CD4-positive, alpha-beta T cell treated with Interleukin-15 for 1 hour (primary cell): ENCODE measurements at regions not wholly inside any gene's neighbourhood (a gene's known extent, or its start where the extent isn't known, plus 50 kb on each side); places are given as distances from the start of the nearest gene placed in this dataset.
"Not testable (repeated sequence)": the region's sequence is repeated elsewhere in the genome, so short reads cannot be mapped to it uniquely, and the experiment has no call there.

Experiments
- DNase-seq: peaks from one replicate; pipeline ENCODE4 v3.0.0-alpha.2; 2020

DNA sequence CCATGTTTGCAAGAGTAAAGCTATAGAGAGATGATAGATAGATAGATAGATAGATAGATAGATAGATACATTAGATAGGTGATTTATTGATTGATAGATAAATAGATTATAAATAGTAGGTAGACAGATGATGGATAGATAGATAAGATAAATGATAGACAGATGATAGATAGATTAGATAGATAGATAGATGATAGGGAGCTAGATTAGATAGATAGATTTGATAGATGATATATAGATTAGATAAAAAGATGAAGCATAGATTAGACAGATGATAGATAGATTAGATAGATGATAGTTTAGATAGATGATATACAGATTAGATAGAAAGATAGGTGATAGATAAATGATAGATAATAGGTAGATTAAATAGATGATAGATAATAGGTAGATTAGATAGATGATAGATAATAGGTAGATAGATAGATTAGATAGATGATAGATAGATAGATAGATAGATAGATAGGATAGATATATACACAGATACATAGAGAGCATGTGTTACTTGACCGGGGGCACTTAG is 243.3 kb upstream of the FOXK1 start:
- DNase-seq = no peak

DNA sequence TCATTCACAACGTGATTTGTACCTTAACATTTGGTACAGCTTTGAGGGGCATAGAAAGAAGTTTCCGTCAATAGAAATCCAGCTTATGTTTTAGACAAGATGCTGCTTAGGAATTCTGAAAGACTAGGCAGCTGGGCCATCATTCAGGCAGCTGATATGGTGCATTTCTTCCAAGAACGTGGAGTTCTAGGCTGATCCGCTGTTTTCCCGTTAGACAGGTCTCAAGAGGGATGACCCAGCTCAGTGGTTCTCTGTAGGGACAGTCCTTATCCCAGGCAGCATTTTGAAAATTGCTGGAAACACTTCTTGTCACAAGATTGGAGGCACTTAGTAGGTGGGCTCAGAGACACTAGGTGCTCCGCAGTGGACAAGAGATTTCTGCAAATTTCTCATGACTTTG is 242.7 kb upstream of the FOXK1 start:
- no peak for DNase-seq

DNA sequence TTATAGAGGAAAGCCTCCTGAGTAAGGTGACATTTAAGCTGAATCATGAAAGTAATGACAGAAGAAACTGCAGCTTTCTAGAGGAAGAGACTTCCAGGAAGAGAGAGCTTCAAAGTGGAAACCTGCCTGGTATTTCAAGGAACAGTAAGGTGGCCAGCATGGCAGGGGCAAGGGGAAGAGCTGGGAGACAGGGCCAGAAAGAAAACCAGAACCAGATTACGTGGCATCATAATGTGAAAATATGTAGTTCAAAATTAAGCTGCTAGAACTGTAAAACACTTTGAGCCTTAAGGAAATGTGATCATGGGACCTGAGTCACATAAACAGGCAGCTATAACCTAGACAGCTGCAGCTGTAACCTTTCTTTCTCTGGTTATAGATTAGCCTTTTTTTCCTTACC is 238.0 kb upstream of the FOXK1 start:
- no peak for DNase-seq

DNA sequence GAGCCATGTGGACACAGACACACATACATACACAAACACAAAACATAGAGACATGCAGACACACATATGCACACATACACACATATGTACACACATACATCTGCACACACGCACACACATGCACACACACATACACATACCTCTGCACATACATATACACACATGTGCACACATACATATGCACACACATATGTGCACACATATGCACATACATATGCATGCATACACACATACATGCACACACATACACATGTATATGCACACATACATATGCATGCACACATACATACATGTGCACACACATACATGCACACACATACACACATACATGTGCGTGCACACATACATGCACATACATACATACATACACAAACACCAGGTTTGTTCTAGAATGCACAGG is 236.3 kb upstream of the FOXK1 start:
- DNase-seq = no peak

DNA sequence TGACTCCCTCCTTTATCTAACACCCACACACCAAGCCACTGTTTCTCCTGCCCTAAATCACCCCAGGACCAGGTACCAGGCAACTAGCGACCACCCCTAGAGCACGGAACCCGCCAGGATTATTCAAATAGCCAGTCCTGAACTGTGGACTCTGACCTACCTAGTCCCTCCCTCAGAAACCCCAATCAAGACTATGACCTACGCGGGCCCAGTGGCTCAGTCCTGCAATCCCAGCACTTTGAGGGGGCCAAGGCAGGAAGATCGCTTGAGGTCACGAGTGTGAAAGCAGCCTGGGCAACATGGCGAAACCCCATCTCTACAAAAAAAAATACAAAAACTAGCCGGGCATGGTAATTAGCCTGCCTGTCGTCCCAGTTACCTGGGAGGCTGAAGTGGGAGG is 232.8 kb upstream of the FOXK1 start:
- DNase-seq = no peak

DNA sequence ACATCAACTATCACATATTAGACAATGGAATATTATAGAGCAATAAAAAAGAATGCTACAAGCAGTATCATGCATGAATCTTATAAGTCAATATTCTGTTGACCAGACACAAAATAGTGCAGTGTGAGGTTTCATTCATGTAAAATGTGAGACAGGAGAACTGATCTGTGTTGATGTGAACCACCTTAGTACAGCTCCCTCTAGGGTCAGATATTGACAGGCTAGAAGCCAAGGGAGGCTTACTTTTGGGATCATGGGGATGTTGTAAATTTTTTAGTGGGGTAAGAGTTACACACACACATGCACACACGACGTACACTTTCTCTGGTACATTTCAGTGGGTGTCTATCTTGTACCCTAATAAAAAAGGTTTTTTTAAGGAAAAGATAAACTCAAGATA is 231.6 kb upstream of the FOXK1 start:
- no peak for DNase-seq

DNA sequence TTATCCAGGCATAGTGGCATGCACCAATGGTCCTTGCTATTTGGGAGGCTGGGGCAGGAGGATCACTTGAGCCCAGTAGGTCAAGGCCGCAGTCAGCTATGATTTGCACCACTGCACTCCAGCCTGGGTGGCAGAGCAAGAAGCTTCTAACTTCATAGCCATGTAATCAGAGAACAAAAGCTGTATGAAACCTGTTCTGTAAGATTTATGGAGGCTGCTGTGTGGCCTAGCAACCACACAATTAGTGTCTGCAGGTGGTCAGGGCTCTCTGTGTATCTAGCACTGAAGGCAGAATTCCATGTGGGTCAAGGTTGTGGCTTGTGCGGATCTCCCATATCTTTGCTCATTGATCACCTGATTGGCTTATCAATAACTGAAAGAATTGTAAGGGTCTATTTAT is 221.5 kb upstream of the FOXK1 start:
- DNase-seq = no peak

DNA sequence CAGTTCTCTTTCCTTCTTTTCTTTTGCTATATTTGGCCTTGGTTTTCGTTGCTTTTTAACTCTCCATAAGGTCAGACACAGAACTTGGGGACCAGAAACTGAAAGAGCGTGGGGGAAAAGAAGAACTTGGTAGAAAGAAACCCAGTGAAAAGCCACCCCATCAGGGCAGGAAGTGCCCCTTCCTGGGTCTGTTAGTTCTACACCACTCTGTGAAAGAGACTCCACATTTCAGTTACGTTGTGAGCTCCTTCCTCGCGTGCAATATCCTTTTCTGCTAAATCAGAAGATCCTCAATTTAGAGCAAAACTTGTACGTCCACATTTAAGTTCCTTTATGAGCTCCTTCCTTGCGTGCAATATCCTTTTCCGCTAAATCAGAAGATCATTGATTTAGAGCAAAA is 220.6 kb upstream of the FOXK1 start:
- DNase-seq = no peak

DNA sequence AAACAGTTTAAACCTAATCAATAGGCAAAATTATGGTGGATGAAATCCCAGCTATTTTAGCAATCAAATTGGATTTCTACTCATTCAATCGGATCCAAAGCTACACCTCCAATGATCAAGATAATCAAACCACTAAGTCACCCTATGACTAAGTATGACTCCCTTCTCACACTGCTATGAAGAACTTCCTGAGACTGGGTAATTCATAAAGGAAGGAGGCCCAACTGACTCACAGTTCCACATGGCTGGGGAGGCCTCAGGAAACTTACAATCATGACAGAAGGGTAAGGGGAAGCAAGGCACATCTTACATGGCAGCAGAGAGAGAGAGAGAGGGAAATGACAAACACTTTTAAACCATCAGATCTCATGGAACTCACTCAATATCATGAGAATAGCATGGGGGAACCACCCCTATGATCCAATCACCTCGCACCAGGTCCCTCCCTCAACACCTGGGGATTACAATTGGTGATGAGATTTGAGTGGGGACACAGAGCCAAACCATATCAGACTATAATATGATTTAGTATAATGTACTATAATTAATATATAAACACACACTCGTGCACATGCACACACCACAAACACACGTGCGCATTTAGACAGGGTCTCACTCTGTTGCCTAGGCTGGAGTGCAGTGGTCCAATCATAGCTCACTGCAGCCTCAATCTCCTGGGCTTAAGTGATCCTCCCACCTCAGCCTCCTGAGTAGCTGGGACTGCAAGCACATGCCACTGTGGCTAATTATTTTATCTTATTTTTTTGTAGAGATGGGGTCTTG is 213.6 kb upstream of the FOXK1 start:
- no peak for DNase-seq

DNA sequence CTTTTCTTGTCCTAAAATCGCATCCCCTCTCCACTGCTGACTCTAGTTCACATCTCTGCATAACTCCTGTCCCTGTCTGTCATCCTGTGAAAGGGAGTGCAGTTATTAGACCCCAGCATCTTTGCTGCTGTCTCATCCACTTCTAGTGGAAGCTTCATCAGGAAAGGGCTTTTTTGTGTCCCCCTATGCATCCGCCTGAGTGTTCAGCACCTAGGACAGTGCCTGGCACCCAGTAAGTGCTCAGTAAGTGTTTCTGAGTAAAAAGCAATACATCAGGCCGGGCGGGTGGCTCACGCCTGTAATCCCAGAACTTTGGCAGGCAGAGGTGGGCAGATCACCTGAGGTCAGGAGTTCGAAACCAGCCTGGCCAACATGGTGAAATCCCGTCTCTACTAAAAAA is 211.8 kb upstream of the FOXK1 start:
- no peak for DNase-seq

DNA sequence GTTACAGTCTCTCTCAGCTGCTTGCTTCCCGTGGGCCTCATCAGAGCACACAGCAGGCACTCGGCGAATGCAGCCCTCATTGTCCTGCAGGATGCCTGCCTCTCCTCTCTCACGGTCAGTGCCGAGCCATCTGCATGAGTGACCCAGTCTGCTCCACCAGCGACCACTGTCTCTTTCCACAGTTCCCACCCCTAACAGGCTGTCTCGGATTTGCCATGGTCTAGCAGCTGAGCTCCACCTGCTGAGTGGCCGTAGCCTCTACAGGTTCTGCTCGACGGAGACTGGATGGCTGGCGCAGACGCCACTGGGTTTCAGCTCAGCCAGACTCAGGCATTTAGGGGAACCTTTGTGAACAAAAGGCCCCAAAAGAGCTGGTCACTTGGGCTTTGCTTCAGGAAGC is 209.4 kb upstream of the FOXK1 start:
- DNase-seq = no peak

DNA sequence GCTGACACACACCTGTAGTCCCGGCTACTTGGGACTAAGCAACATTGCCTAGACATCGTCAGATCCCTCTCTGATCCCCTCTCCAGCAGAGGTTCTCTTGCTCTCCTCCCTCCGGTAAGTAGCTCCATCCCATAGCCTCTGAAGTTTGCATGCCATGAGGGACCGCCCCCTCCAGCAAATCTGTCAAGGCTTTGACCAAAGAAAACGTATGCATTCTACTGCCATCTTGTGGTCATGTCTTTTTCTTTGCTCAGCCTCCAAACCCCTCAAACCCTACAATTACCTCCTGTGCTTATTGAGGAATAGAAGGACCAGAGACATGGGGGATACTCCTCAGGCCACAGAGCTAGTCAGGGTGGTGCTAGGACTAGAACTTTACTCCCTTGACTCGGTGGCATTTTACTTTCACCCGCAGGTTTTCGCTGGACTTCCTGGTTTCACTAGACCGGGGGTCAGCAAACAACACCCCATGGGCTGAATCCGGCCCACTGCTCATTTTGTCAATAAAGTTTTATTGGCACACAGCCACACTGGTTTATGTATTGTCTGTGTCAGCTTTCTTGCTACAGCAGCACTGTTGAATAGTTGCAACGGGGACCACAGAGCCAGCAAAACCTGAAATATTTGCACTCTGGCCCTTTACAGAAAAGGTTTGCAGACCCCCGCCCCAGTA is 202.6 kb upstream of the FOXK1 start:
- DNase-seq = no peak

DNA sequence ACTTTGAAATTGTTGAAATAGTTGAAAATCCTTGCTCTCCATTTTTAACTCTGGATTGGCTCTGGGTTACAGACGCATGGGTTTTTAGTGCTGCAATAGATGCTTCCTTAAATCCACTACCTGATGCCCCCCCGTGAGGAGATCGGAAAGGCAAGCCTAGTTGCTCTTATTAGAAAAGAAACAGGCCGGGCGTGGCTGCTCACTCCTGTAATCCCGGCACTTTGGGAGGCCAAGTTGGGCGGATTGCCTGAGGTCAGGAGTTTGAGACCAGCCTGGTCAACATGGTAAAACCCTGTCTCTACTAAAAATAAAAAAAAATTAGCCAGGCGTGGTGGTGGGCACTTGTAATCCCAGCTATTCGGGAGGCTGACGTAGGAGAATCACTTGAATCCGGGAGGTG is 202.0 kb upstream of the FOXK1 start:
- DNase-seq = not testable (repeated sequence)

DNA sequence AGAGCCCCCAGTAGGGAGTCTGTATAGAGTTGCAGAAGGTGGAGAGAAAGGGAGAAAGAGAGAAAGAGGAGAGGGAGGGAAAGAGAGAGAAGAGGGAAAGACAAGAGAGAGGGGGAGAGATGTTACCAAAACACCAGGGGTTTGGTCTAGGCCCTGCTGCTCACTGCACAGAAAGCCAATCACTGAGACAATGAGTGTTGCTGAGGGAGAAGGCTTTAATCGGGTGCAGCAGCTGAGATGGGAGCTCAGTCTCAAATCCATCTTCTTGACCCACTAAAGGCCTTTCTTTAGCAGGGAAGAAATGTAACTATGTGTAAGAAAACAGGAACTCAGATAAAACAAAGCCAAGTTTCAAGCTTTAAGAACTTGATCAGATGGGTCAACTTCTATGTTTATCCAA is 198.2 kb upstream of the FOXK1 start:
- DNase-seq = no peak

DNA sequence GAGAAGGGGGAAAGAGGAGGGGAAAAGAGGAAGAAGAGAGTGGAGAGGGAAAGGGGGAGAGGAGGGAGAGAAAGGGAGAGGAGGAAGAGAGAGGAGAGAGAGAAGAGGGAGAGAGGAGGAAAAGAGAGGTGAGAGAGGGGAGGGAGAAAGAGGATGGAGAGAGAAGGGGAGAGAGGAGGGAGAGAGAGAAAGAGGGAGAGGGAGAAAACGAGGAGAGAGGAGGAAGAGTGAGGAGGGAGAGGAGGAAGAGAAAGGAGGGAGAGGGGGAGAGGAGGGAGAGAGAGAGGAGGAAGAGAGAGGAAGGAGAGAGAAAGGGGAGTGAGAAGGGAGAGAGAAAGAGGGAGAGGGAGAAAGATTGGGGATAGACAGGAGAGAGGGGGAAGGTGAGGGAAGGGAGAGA is 197.6 kb upstream of the FOXK1 start:
- DNase-seq = no peak

DNA sequence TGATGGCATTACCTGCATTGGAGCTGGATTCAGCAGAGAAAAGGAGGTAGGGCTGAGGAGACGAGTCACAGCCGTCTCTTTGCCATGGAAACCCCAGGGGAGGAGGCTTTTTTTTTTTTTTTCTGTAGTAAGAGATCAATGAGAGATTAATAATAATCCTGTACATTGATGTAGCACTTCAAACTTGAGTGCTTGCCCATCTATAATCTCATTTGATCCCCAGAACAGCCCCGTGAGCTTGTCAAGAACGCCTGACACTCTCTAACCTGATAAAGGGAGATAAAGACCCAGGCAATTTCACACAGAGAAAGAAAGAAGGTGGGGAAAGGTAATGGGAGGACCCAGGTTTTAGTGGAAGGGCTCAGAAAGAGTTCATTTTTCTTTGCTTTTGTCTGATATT is 195.2 kb upstream of the FOXK1 start:
- no peak for DNase-seq

DNA sequence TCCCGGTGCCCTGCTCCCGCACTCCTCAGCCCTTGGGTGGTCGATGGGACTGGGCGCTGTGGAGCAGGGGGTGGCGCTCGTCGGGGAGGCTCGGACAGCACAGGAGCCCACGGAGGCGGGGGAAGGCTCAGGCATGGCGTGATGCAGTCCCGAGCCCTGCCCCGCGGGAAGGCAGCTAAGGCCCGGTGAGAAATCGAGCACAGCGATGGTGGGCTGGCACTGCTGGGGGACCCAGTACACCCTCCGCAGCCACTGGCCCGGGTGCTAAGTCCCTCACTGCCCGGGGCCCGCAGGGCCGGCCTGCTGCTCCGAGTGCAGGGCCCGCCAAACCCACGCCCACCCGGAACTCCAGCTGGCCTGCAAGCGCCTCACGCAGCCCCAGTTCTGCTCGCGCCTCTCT is 185.2 kb upstream of the FOXK1 start:
- not testable (repeated sequence) for DNase-seq

DNA sequence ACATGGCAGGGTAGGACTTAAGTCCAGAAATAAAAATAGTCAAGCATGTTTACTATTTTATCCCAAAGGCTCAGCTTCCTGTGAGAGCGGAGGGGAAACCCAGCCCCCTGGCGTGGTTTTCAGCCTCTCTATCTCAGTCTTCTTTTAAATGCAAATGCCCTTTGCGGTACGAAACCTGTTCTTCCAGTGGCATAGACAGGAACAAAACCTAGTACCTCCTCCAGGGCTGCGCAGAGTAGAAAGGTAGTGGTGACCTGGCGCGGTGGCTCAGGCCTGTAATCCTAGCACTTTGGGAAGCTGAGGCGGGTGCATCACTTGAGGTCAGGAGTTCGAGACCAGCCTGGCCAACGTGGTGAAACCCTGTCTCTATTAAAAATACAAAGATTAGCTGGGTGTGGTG is 181.3 kb upstream of the FOXK1 start:
- DNase-seq = no peak

DNA sequence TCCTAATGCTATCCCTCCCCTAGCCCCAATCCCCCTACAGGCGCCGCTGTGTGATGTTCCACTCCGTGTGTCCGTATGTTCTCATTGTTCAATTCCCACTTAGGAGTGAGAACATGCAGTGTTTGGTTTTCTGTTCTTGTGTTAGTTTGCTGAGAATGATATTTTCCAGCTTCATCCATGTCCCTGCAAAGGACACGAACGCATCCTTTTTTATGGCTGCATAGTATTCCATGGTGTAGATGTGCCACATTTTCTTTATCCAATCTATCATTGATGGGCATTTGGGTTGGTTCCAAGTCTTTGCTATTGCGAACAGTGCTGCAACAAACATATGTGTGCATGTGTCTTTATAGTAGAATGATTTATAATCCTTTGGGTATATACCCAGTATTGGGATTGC is 174.2 kb upstream of the FOXK1 start:
- DNase-seq = not testable (repeated sequence)

DNA sequence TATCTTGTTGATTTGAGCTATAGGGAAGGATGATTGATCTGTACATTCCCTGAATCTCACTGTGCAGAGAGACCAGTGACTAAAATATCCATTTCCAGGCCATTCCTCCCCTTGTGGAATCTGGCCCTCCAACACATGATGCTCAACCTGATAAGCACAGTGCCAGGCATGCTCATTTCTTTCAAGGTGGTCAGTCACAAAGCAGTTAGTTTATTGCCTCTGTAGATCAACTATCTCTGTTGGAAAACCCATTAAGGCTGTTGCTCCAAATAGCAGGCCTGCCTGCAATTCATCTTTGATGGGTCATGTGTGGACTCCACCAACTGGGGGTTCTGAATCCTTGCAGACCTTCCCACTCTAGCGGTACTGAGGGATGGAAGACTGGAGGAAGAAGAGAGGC is 168.6 kb upstream of the FOXK1 start:
- DNase-seq = no peak

DNA sequence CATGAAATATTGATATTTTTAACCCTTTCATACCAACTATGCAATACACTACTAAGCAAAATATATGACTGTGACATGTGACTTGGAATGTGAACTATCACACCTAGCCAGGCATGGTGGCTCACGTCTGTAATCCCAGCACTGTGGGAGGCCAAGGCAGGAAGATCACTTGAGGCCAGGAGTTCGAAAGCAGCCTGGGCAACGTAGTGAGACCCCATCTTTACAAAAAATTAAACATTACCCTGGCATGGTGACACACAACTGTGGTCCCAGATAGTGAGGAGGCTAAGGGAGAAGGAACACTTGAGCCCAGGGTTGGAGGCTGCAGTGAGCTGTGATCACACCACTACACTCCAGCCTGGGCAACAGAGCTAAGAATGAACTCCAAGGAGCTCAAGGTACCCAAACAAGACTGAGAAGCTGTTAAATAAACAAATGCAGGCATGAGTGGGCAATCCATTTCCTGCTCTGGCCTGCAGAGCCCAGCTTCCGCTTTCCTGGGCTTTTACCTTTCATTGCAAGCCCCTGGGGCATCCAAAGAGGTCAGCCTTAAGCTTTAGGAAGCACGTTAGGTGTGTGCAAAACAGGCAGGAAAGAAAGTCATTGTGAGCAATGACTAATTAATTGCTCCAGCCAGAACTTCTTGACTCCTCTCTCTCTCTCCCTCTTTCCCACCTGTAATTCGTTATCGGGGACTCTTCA is 162.1 kb upstream of the FOXK1 start:
- DNase-seq = no peak

DNA sequence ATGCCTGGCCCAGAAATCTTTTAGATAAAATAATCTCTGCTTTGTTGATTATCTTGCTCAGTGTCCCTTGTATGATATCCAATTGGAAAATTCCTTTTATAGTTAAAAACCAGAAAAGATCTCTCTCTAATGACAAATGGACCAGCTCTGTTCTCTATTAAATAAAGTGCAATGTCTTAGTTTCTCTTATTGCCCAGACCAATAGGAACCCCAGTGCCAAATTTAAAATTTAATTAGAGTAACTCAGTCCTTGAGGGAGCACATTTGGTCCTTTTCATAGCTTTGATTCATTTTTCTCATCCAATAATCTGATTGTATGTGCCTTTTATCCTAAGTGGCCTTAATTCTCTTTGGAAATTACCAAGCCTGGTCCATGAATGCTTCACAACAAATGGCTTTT is 158.9 kb upstream of the FOXK1 start:
- no peak for DNase-seq

DNA sequence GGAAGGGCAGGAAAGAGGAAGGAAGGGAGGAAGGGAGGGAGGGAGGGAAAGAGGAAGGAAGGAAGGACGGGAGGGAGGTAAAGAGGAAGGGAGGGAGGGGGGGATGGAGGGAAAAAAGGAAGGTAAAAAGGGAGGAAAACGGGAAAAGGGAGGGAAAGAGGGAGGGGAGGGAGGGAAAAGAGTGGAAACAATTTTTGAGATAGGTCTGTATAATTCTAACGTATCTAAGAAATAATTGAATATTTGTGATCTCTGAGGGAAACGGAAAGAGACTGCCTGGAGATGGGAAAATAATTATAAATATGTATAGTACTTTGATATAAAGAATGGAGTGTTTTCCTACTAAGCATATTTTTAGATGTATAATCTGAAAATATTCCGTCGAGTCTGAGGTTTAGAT is 158.2 kb upstream of the FOXK1 start:
- DNase-seq = no peak

DNA sequence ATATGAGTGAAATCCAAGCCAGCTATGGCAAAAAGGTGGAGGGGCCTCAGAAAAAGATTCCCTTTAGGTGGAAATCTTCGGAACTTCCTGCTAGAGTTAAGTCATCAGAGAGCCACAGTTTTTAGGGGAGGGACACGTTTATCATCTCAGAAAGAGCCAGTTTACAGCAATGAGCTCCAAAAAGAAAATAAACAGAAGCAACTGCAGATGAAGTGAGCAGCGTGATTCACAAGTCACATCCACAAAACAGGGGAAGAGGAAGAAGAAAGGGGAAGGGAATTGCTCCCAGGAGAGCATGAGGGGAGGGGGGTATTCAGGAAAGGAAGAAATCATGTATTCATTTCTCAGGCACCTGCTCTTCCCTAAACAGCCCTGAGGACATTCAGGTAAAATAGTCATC is 156.2 kb upstream of the FOXK1 start:
- no peak for DNase-seq
